ENCODE measurements at regions not wholly inside any gene's neighbourhood (a gene's known extent, or its start where the extent isn't known, plus 50 kb on each side); places are given as distances from the start of the nearest gene placed in this dataset.

DNA sequence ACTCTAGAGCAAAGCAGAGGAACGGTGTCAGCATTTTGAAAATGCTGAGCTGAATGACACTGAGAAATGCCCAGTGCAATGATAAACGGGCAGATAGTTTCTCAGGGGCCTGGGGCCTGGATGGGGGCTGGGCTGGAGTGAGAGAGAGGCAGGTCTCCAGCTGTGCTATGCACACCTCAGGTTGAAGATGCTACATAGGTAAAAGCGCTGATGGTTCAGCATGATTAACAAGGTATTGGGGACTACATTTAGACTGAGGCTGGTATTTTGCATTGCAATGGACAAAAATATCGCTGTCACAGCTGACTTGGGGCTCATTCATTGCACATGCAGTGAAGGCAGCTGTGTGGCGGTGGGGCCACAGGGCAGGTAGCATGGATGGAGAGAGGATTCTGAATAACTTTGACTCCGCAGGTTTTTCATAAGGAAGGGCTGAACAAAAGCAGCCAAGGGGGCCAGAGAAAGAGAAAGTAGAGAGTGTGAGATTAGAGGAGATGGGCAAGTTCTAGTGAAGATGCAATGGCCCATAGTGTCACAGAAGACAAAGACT, 290.8 kb upstream of the ZNF32 start:
- H3K4me1 Mint-ChIP-seq = peaks cover 18% of the 10 kb centered on the region
- no peaks in the 10 kb centered on the region for H3K9me3 Mint-ChIP-seq
- H3K27me3 Mint-ChIP-seq = peaks cover 7% of the 10 kb centered on the region
- H3K27ac Mint-ChIP-seq (ENCODE audit: low read depth) = peak overlapping the region; percentile 33
- peak in 1 of 2 donors; percentile 5 for DNase-seq (ENCODE audit: low spot score in 2 of 2)
- H3K4me3 Mint-ChIP-seq = no peak overlapping the region
- no peak for ATAC-seq (replicated peaks; ENCODE audit: extremely low read depth, poor library complexity, severe bottlenecking)
- H3K36me3 Mint-ChIP-seq (ENCODE audit: insufficient read depth) = no peaks in the 10 kb centered on the region

DNA sequence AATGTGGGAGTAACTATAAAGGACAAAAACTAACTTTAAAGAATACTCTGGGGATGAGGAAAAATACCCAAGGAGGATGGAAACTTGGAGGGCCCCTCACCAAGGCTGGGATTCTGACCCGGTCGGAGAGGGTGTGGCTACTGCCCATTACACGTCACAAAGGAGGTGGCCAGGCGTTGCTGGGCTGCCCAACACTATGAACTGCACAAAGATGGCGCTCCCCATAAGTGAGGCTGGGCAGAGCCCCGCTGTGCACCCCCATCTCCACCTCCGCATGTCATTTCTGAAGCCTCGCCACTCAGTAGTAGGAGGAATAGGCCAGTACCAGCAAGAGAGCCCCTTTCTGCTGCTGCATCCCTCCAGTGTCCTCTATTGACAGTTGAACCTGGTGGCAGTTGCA, 290.1 kb upstream of the ZNF32 start:
- Mint-ChIP-seq H3K9me3 (no peaks in the 10 kb centered on the region), H3K36me3 (ENCODE audit: insufficient read depth) (no peaks in the 10 kb centered on the region), H3K27ac (ENCODE audit: low read depth) (no peak overlapping the region), H3K4me3 (no peak overlapping the region), H3K27me3 (peaks cover under 1% of the 10 kb centered on the region), H3K4me1 (peaks cover 18% of the 10 kb centered on the region)
- ATAC-seq (replicated peaks; ENCODE audit: extremely low read depth, poor library complexity, severe bottlenecking) = no peak
- no peak for DNase-seq (ENCODE audit: low spot score in 2 of 2)

DNA sequence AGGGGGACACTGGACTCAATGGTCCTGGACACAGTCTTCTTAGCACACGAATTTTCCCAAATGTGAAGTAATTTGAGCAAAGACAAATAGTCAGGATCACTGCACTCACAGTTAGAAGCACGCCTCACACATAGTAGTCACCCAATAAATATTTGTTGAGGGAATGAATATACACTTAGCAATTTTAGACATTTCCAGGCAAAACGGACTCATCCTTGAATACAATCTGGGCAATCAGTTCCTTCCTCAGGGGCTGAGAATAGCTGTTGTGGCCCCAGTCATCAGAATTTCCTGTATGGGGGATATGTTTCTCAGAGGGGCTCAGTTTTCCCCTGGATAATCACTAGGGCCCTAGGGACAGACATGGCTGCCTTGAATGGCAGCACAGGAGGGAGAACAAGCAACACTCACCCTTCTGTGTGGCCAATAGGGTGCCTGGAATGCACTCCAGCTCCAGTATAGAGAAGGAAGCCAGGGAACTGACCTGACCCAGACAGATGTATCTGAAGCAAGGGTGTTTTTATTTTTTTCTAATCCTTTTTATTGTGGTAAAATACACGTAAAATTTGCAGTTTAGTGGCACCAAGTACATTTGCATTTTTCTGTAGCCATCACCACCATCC, 282.7 kb upstream of the ZNF32 start:
- H3K27me3 Mint-ChIP-seq = peaks cover 34% of the 10 kb centered on the region
- ATAC-seq (replicated peaks; ENCODE audit: extremely low read depth, poor library complexity, severe bottlenecking) (no peak), DNase-seq (ENCODE audit: low spot score in 2 of 2) (no peak)
- H3K4me3 Mint-ChIP-seq = no peak overlapping the region
- H3K36me3 Mint-ChIP-seq (ENCODE audit: insufficient read depth) = no peaks in the 10 kb centered on the region
- no peaks in the 10 kb centered on the region for H3K9me3 Mint-ChIP-seq
- peaks cover 5% of the 10 kb centered on the region for H3K4me1 Mint-ChIP-seq
- H3K27ac Mint-ChIP-seq (ENCODE audit: low read depth) = no peak overlapping the region

DNA sequence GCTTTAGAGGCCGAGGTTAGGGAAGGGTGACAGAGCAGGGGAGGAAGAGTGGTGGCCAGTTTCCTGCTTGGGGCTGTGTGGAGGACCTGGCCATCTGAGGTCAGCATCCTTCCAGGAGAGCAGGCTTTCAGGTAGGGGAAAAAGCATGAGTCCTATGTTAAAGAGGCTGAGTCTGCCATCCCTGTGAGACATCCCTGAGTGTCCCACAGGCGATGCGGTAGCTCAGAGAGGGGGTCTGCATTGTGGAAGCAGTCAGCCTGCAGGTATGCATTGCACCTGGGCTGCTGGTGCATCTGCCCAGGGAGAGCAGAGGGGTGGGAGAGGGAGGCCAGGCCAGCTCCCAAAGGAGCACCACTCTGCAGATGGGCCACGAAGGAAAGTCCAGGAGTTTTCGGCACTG, 282.1 kb upstream of the ZNF32 start:
- no peak for ATAC-seq (replicated peaks; ENCODE audit: extremely low read depth, poor library complexity, severe bottlenecking)
- H3K27ac Mint-ChIP-seq (ENCODE audit: low read depth) = no peak overlapping the region
- peaks cover 5% of the 10 kb centered on the region for H3K4me1 Mint-ChIP-seq
- no peak overlapping the region for H3K4me3 Mint-ChIP-seq
- no peaks in the 10 kb centered on the region for H3K36me3 Mint-ChIP-seq (ENCODE audit: insufficient read depth)
- no peaks in the 10 kb centered on the region for H3K9me3 Mint-ChIP-seq
- DNase-seq (ENCODE audit: low spot score in 2 of 2) = no peak
- H3K27me3 Mint-ChIP-seq = peaks cover 34% of the 10 kb centered on the region

DNA sequence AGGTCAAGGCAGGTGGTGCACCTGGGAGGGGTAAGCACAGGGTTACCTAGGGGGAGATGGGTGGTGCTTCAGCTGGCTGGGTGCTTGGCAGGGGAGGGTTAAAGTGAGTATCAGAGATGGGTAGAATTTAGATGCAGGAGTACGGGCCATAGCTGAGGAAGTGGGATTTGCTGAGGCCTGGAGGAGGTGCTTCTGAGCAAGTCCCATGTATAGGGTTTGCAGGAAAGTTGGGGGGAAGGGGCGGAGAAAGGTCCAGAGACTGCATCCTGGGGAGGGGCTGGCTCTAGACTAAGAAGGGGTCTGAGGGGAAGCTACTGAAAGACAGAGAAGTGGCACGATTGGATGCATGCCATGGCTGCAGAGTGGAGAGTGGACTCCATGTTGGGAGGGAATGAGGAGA, 281.6 kb upstream of the ZNF32 start:
- Mint-ChIP-seq H3K36me3 (ENCODE audit: insufficient read depth) (no peaks in the 10 kb centered on the region), H3K27ac (ENCODE audit: low read depth) (no peak overlapping the region)

DNA sequence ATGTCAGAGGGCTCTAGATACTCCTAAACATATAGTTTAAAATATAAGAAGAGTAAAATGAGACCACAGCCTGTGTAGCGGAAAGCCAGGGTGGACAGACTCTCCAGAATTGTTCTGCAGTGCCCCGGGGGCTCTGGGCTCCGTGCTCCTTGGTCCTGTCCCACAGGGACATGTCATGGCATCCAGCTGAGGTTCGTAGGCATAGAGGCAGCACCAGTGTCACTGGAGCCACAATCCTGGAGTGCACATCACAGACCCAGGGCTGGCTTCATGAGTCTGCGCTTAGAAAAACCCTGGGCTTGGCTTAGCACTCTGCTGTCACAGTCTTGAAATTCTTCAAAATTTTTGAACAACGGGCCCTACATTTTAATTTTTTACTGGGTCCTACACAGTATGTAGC, 280.4 kb upstream of the ZNF32 start:
- ATAC-seq (replicated peaks; ENCODE audit: extremely low read depth, poor library complexity, severe bottlenecking) (no peak), DNase-seq (ENCODE audit: low spot score in 2 of 2) (no peak)
- H3K36me3 Mint-ChIP-seq (ENCODE audit: insufficient read depth) = no peaks in the 10 kb centered on the region
- no peaks in the 10 kb centered on the region for H3K9me3 Mint-ChIP-seq
- H3K27ac Mint-ChIP-seq (ENCODE audit: low read depth) = no peak overlapping the region
- no peak overlapping the region for H3K4me3 Mint-ChIP-seq
- peaks cover 9% of the 10 kb centered on the region for H3K4me1 Mint-ChIP-seq
- peaks cover 34% of the 10 kb centered on the region for H3K27me3 Mint-ChIP-seq

More for the DNA sequence above, 281.6 kb upstream of the ZNF32 start:
- peaks cover 6% of the 10 kb centered on the region for H3K4me1 Mint-ChIP-seq
- H3K4me3 Mint-ChIP-seq = no peak overlapping the region
- H3K9me3 Mint-ChIP-seq = no peaks in the 10 kb centered on the region
- peaks cover 34% of the 10 kb centered on the region for H3K27me3 Mint-ChIP-seq
- DNase-seq (ENCODE audit: low spot score in 2 of 2) (no peak), ATAC-seq (replicated peaks; ENCODE audit: extremely low read depth, poor library complexity, severe bottlenecking) (no peak)

DNA sequence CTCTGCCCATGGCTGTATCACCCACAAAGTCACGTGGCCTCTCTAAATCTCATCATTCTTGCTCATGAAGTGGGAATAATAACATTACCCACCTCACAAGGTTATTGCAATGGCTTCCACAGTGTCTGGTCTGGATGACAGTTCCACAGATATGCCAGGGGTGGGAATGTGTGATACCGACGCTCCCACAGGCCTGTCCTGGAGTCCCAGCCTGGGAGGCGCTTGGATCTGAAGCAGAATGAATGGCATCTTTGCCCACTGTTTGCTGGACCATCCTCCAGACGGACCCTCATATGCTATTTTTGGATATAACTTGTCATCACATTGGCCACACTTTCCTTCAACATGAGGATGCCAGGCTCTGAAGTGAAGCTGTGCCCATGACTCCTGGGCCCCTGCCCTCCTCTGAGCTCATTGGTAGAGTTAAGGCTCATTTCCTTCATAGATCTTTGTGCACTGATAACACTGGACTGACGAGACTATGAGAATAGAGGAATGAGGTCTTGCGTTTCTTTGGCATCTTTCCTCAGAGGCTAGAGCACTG, 279.8 kb upstream of the ZNF32 start:
- peaks cover 9% of the 10 kb centered on the region for H3K4me1 Mint-ChIP-seq
- ATAC-seq (replicated peaks; ENCODE audit: extremely low read depth, poor library complexity, severe bottlenecking) = no peak
- H3K36me3 Mint-ChIP-seq (ENCODE audit: insufficient read depth) = no peaks in the 10 kb centered on the region
- no peaks in the 10 kb centered on the region for H3K9me3 Mint-ChIP-seq
- H3K4me3 Mint-ChIP-seq = no peak overlapping the region
- DNase-seq (ENCODE audit: low spot score in 2 of 2) = no peak
- no peak overlapping the region for H3K27ac Mint-ChIP-seq (ENCODE audit: low read depth)
- H3K27me3 Mint-ChIP-seq = peaks cover 34% of the 10 kb centered on the region

DNA sequence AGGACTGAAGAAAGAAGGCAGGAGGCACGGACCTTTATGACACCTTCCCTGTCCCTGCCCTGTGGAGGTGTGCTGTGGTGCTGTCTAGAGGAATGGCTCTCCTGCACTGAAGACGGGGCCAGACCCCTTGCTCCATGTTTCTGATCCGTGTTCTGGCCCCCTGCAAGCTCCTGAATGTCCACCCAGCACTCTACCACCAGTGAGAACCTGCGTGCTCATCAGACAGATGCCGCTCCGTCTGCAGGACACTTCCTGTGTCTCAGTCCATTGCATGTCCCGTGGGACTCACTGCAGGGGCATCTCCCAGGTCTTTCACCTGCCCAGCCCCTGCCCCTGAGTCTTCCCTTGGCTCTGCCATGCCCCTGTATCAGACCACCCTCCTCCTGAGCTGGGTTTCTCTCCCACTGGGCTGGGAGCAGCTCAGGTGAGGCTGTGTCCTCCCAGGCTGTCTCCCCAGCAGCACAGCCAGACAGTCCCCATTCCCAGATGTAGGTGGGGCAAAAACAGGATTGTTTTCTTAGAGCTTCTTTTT, 278.3 kb upstream of the ZNF32 start:
- ATAC-seq (replicated peaks; ENCODE audit: extremely low read depth, poor library complexity, severe bottlenecking) (no peak), DNase-seq (ENCODE audit: low spot score in 2 of 2) (no peak)
- H3K36me3 Mint-ChIP-seq (ENCODE audit: insufficient read depth) = no peaks in the 10 kb centered on the region
- H3K4me1 Mint-ChIP-seq = peaks cover 9% of the 10 kb centered on the region
- H3K27me3 Mint-ChIP-seq = peaks cover 44% of the 10 kb centered on the region
- H3K27ac Mint-ChIP-seq (ENCODE audit: low read depth) = no peak overlapping the region
- no peak overlapping the region for H3K4me3 Mint-ChIP-seq
- no peaks in the 10 kb centered on the region for H3K9me3 Mint-ChIP-seq

DNA sequence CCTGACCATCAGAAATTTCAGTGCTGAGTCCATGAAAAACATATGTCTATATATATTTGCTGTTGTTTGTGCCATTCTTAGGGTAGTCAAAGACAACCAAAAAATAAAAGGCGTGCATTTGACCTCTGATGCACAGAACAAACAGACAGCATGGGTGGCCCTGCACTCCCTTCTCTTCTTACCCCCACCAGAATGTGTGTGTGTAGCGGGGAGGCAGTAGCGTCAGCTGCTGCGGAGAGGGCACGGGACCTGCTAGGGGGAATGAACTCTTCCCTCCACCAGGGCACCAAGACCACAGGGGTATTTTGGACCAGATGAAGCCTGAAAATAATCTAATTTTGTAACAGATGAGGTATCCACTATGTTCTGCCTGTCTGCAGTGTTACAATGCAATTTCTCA, 277.7 kb upstream of the ZNF32 start:
- no peak overlapping the region for H3K4me3 Mint-ChIP-seq
- peaks cover 9% of the 10 kb centered on the region for H3K4me1 Mint-ChIP-seq
- peaks cover 44% of the 10 kb centered on the region for H3K27me3 Mint-ChIP-seq
- H3K27ac Mint-ChIP-seq (ENCODE audit: low read depth) = no peak overlapping the region
- ATAC-seq (replicated peaks; ENCODE audit: extremely low read depth, poor library complexity, severe bottlenecking) (no peak), DNase-seq (ENCODE audit: low spot score in 2 of 2) (no peak)
- H3K9me3 Mint-ChIP-seq = no peaks in the 10 kb centered on the region
- peaks cover 2% of the 10 kb centered on the region for H3K36me3 Mint-ChIP-seq (ENCODE audit: insufficient read depth)

DNA sequence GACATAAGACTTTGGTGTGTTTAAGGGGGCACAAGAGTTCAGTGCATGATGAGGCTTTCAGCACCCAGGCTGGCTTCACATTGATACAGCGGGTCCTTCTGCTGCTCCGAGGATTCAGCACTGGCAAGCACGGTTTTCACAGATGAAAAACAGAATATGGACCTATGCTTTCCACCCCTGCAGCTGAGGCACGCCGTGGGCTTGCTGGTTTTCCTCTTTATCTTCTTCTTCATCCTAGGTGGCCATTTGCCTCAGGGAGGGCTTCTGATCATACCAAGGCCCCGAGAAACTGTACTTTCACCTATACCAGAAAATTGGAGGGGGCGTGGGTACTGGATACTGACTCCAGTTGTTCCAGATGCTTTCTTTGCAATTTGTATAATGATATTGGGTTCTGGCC, 277.1 kb upstream of the ZNF32 start:
- Mint-ChIP-seq H3K9me3 (no peaks in the 10 kb centered on the region), H3K36me3 (ENCODE audit: insufficient read depth) (peaks cover 2% of the 10 kb centered on the region), H3K4me3 (no peak overlapping the region), H3K4me1 (peaks cover 9% of the 10 kb centered on the region), H3K27ac (ENCODE audit: low read depth) (no peak overlapping the region), H3K27me3 (peaks cover 42% of the 10 kb centered on the region)
- DNase-seq (ENCODE audit: low spot score in 2 of 2) = no peak
- no peak for ATAC-seq (replicated peaks; ENCODE audit: extremely low read depth, poor library complexity, severe bottlenecking)

DNA sequence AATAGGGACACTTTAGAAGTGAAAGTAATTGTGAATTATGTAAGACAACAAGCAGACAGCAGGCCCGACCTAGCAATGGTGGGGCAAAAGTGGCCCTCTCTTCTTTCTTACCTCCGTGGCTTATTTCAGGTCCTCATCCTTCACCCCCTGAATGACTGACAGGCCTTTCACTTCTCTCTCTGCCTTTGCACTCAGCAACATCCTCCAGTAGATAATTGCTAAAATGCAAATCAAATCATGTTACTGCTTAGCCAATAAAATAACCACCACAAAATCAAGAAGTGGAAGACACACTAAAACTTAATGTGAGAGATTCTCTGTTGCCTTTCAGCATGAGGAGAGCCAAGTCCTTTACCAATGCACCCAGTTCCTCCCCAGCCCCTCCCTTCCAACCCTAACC, 274.6 kb upstream of the ZNF32 start:
- Mint-ChIP-seq H3K27me3 (peaks cover 22% of the 10 kb centered on the region), H3K9me3 (no peaks in the 10 kb centered on the region), H3K4me1 (peaks cover 4% of the 10 kb centered on the region), H3K36me3 (ENCODE audit: insufficient read depth) (peaks cover 2% of the 10 kb centered on the region), H3K27ac (ENCODE audit: low read depth) (no peak overlapping the region), H3K4me3 (no peak overlapping the region)
- DNase-seq (ENCODE audit: low spot score in 2 of 2) (no peak), ATAC-seq (replicated peaks; ENCODE audit: extremely low read depth, poor library complexity, severe bottlenecking) (no peak)

DNA sequence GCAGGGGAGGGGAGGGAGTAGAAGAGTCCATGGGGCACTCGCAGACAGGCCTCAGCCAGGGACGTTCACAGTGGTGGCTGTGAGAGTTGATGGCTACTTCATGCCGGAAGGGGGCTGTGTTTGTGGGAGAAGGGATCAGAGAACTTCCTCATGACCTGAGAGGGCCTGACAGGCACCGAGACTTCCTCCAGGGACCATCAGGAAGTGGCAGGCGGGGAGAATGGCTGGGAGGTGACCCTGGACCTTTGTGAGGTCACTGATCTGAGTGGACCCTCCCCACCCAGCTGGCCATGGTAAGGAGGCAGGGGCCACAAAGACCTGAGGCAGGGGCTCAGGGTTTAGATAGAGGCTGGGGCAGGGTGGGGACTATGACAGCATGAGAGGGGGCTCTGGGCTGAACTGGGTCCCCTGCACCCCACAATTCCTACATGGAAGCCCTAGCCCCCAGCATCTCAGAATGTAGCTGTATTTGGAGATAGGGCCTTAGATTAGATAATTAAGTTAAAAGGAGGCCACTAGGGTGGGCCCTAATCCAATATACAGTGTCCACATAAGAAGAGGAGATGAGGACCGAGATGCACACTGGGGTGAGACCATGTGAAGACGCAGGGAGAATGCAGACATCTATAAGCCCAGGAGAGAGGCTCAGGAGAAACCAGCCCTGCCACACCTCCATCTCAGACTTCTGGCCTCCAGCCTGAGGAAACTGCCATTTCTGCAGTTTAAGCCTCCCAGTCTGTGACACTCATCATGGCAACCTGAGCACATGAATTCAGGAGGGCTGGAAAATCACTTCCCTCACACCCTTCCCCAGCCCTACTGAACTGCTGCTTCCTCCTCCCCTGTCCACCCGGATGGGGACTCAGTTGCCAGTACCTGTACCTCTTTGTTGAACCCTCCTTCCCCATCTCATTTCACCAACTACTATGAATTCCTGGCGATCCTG, 273.9 kb upstream of the ZNF32 start:
- Mint-ChIP-seq H3K4me3 (no peak overlapping the region), H3K27ac (ENCODE audit: low read depth) (no peak overlapping the region), H3K27me3 (peaks cover 16% of the 10 kb centered on the region), H3K36me3 (ENCODE audit: insufficient read depth) (peaks cover 2% of the 10 kb centered on the region), H3K4me1 (peaks cover 4% of the 10 kb centered on the region), H3K9me3 (no peaks in the 10 kb centered on the region)
- ATAC-seq (replicated peaks; ENCODE audit: extremely low read depth, poor library complexity, severe bottlenecking) (no peak), DNase-seq (ENCODE audit: low spot score in 2 of 2) (no peak)
